SKM-1 (cell line): ENCODE measurements at regions not wholly inside any gene's neighbourhood (a gene's known extent, or its start where the extent isn't known, plus 50 kb on each side); places are given as distances from the start of the nearest gene placed in this dataset.
"Not testable (repeated sequence)": the region's sequence is repeated elsewhere in the genome, so short reads cannot be mapped to it uniquely, and the experiment has no call there.

Experiments
- DNase-seq: peaks from one replicate; lab custom pipeline; 2025; ENCODE audit not compliant: unreplicated experiment; lab: John Stamatoyannopoulos, UW

GRCh38 chr11:13168271-13168670, 109.3 kb upstream of the BMAL1 start:
- no peak for DNase-seq

DNA sequence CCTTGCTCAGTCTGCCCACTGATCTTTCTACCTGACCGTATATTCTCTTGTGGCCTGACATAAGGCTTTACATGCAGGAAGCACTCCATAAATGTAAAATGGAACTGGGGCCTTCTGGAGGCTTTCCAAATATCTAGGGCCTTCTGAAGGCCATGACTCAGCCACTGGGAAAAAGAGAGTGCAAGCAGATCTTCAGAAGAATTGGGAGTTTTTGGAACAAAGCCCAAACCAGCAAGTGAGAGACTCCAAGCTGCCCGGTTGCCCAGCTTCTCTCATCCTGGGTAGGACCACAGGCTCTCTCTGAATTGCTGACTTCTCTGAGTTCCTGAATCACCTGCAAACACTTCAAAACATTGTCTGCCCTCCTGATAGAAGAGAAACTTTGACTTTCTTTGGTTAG, 107.9 kb upstream of the BMAL1 start:
- no peak for DNase-seq

DNA sequence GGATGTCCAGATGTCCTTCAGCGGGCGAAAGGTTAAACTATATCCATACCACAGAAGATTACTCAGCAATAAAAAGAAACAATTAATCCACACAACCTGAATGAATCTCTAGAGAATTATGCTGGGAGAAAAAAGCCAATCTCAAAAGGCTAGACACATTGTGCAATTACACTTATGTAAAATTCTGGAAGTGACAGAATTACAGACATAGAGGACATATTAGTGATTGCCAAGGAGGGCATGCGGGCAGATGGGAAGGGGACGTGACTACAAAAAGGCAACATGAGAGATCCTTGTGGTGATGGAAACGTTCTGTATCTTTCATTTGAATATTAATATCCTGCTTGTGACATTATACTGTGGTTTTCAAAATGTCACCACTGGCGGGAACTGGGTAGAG, 103.5 kb upstream of the BMAL1 start:
- no peak for DNase-seq

GRCh38 chr11:13183094-13183825, 94.3 kb upstream of the BMAL1 start:
- peak; percentile 6 for DNase-seq

GRCh38 chr11:13183826-13184196, 93.8 kb upstream of the BMAL1 start:
- no peak for DNase-seq

DNA sequence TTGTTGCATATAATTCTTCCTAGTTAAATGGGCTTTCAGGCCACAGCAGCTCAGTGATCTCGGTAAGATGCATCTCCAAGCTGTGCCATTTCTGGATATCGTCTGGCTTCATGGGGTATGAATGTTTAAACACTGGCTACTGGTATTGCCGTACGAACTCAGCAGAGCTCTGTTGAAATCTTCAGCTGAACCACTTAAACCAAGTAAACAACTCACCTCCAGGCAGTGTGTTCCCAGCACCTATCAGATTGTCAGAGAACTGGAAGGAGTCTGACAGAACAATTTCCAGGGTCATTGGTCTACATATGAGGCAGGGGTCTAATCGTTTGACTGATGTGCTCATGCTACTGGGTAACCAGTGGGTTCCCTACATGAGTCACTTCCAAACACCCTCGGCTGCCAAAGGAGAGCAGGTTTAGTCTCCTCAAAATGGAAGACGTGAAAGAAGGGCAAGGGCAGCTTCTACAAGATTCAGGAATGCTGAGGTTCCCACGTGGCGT, 93.2 kb upstream of the BMAL1 start:
- no peak for DNase-seq

DNA sequence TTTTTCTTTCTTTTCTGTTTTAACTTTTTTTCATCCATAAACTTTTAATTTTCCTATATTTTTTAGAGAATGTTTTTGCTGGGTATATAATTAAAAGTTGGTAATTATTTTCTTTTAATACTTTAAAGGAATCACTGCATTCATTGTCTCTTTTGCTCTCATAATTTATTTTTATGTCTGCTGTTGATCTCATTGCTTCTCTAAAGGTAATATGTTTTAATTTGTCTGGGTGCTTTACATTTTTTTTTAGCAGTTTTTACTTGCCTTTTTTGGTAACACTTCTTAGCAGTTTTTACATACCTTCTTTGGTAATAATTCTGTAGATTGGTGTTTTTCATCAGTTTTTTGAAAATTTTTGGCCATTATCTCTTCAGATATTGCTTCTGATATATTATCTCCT, 89.4 kb upstream of the BMAL1 start:
- DNase-seq = no peak

GRCh38 chr11:13189561-13190426, 87.8 kb upstream of the BMAL1 start:
- no peak for DNase-seq

DNA sequence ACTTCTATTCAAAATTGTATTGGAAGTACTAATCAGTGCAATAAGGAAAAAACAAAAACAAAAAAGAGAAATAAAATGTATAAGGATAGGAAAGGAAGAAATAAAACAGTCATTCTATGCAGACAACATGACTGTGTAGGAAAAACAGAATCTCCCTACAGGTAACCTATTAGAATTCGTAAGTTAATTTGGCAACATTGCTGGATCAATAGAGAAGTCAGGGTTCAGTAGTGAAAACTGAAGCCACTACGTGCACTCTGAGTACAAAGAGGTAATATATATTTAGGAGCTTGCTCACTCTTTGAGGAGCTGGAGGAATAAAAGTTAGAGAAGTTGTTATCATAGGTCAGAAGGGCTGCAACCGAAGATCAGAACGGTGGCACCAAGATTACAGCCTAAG, 84.0 kb upstream of the BMAL1 start:
- no peak for DNase-seq

GRCh38 chr11:13197374-13197773, 80.2 kb upstream of the BMAL1 start:
- not testable (repeated sequence) for DNase-seq

DNA sequence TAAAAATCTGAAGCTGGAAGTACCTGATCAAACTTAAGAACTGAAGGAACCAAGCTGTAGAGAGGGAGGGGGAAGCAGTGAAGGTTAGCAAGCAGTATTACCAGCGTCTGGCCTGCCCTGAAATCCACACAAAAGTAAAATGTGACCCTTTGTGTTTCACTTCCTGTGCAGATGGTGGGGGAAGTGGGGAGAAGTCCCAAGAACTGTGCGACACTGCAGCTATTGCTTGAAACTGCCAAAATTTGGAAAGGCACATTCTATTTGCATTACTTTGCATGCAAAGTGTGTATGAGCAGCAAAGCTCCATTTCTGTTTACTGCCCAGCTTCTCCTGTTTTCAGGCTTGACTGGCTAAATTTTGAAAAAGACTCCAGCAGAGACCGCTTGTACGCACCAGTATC, 72.1 kb upstream of the BMAL1 start:
- DNase-seq = peak; percentile 13

DNA sequence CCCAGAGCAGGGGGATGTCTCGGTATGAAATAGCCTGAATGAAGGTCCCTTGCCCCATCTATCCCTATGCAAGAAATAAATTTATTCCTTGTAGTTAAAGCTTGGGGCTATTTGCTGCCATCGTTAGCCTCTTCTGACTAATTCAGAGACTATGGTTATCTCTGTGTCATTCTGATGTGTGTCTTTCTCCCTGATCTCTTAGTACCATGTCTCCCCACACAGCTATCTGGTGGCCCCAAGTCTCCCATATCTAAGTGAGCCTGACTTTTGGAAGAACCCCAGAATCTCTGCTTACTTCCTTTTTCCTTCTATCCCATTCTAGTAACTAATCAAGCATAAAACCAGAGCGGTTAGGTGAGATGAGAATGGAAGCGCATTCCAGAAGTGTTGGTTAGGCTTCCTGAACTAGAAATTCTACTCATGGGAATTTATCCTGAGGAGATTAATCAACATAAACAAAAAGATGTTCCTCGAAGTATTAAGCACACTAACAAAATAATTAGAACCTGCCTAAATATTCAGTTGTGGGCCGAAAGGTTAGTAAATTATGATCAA, 71.4 kb upstream of the BMAL1 start:
- no peak for DNase-seq

- DNase-seq = no peak
These were observed 70.3 kb upstream of the BMAL1 start for GRCh38 chr11:13207270-13207664.

DNA sequence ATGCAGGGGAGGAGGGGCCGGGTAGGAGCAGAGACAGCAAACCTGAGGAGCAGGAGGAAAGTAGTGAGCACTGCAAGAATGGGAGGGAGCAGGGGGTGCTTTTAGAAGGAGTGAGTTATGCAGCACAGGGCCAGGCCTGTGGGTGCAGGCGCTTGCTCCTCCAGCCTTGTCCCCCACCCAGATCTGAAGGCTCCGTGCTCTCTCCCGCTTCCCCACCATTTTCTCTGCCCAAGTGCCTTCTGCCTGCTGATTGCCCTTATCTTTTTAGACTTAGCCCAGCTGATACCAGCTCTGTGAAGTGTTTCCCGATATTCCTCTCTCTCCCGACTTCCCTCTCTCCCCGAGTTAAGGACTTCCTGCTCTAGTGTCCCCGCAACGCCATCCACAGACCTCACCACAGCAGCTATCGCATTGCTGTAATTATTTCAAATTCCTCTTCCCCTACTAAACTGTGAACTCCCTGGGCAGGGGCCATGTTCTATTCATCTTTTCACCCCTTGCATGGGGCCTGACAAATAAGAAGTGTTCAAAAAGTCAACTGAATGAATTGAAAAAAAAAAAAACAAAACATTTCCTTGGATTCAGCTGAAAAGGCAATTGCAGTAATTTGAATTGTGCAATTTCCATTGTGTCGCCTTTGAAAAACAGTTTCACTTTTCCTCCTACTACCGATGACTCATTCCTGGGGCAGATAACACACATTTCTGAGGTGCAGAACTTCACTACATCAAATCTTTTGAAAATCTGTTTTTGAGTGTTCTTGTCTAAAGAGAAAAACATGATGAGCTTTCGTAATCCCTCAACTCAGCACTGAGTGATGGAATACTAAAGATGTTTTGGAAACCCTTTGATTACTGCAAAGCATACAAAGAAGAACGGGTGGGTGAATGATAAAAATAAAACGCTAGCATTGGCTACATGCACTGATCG, 69.7 kb upstream of the BMAL1 start:
- DNase-seq = peak; percentile 59

DNA sequence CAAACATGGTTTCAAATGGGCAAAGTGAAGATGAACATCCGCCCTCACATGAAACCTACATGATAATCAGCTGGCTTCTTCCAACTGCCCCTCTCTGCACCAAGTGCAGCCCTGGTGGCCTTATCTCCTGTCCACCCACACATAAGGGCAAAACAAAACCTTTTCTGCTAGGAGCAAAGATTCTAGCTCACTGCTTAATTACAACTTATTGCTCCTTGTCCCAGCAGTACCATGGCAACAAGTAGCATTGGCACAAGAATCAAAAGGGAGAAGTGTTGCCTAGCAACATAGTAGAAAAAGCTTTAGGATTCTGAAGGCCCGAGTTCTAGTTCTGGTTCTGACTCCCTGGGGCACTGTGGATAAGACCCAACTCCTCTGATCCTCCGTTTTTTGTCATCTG, 68.7 kb upstream of the BMAL1 start:
- DNase-seq = no peak

GRCh38 chr11:13209379-13209778, 68.2 kb upstream of the BMAL1 start:
- DNase-seq = no peak

GRCh38 chr11:13210424-13210823, 67.2 kb upstream of the BMAL1 start:
- DNase-seq = peak; percentile 7

DNA sequence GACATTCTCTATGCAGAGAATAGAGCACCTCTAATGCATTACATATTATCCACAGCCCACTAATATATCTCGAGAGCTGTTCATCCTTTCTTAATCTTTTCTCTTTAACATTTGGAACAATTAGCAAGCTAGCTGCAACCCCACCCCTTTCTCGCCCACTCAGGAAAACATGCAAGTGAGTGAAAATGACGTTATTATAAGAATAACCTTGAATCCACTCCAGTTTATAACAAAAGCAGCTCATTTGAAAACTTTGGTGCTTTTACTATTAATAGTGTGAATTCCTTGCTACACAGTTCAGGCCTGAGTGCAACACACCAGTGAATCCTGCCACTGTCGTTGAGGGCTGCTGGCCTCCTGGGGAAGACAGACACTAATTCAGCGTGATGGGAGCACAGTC, 63.3 kb upstream of the BMAL1 start:
- no peak for DNase-seq

DNA sequence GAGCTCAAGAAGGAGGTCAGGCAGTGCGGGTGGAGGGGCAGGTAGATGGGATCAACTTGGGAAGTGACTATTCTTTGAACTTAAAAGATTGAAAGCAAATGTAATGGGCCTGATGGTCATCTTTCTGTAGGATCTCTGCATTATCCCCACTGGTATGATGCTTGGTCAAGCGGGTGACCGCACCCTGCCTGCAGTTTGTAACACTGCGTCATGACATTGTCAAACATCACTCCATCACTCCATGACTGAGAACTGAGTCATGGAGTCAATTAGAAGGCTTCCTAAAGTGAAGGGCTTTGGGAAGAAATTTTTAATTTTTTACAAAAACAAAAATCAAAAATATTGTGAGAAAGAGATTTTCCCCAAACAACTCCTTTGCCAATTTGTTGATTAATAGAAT, 62.4 kb upstream of the BMAL1 start:
- DNase-seq = no peak

DNA sequence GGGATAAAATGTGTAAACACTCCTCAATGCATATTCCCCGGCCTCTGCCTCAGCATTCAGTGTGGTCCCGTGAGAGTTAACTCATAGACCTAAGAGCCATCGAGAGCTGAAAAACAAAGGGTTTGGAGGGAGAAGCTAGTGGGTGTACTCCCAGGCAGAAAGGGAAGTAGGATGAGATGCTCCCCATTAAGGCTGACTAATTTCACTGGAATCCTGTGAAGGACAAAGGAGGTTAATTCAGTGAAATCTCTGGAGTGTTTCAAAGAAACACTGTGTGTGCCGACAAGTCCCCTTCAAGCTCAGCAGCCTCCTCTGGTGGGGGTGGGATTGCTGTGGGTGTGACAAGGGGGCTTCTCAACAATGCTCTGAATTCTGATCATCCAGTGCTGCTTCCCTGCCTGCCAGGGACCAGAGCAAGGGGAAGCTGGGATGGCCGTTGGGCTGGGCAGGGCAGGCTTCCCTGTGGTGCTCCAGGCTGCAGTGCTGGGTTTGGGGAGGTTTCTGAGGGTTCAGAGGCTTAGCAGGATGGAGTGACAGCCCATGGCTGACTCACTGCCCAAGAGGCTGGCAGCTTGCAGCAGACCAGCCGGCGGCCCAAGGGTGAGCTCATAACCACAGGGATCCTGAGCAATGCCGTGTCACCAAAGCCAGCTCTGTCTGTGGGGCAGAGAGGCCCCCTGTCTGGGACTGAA, 61.4 kb upstream of the BMAL1 start:
- peak; percentile 21 for DNase-seq
